HepG2 (cell line): ENCODE measurements at regions not wholly inside any gene's neighbourhood (a gene's known extent, or its start where the extent isn't known, plus 50 kb on each side); places are given as distances from the start of the nearest gene placed in this dataset.

Experiments
- ATAC-seq: fragments of 200-7000 bp; cut with Tn5 transposase; 3 replicates; pipeline ENCODE4 v1.9.1; 2020; ENCODE audit warnings: mild to moderate bottlenecking, moderate library complexity
- BruUV-seq: library from RNA; stranded (reverse); fragments of 400-500 nt; replicated peaks from 2 replicates; lab custom pipeline; 2021; lab: Mats Ljungman, UMichigan
- CTCF ChIA-PET: fragments of 300-600 bp; formaldehyde crosslinking; extraction: SDS; loops from one replicate; lab custom pipeline; 2021; ENCODE audit warnings: low total read pairs, inconsistent platforms, low intra/inter-chr PET ratio; lab: Yijun Ruan, JAX
- POLR2A ChIA-PET: fragments of 350-600 bp; sonication (Branson Sonifier 250); formaldehyde crosslinking; loops from one replicate; lab custom pipeline; 2020; ENCODE audit warnings: antibody characterized with exemption, inconsistent platforms; lab: Yijun Ruan, JAX
- DNase-seq: peaks from one replicate; pipeline ENCODE4 v3.0.0-alpha.2; 2015; ENCODE audit warnings: low spot score
- FAIRE-seq: peaks from 3 replicates; lab custom pipeline; 2011; peaks lifted over from hg19 to GRCh38; lab: Jason Lieb, UNC
- H2AFZ ChIP-seq: one replicate; pipeline ENCODE4 v1.6.1; 2011; ENCODE audit warnings: low read length, inconsistent platforms
- H3K27ac ChIP-seq: fragments of 300-600 bp; 3 replicates; pipeline ENCODE4 v1.8.0; 2011; ENCODE audit warnings: mixed run types, mild to moderate bottlenecking, mixed read lengths, low read length, inconsistent platforms; ENCODE audit not compliant: insufficient read depth; ENCODE audit errors: extremely low read length
- H3K27me3 ChIP-seq, 2 experiments: fragments of 200-600 bp in 1 of 2; 2 replicates in 1 of 2; 3 replicates in 1 of 2; pipeline versions ENCODE4 v1.6.0 to v1.8.0; 2011; ENCODE audit warnings: low read length in 2 of 2, mild to moderate bottlenecking in 2 of 2, moderate library complexity in 2 of 2, inconsistent platforms in 1 of 2; ENCODE audit not compliant: insufficient read depth in 2 of 2, control insufficient read depth in 1 of 2
- H3K36me3 ChIP-seq, 2 experiments: fragments of 200-600 bp in 1 of 2; replicated peaks in 1 of 2; 2 replicates in 1 of 2; 3 replicates in 1 of 2; pipeline versions ENCODE4 v1.5.1 to v1.8.0; 2011; ENCODE audit warnings: low read length in 2 of 2, inconsistent platforms in 1 of 2; ENCODE audit not compliant: insufficient read depth in 2 of 2, control insufficient read depth in 1 of 2
- H3K4me1 ChIP-seq: 2 replicates; pipeline ENCODE4 v1.5.1; 2012; ENCODE audit warnings: low read length, inconsistent platforms; ENCODE audit not compliant: insufficient read depth
- H3K4me2 ChIP-seq: 2 replicates; pipeline ENCODE4 v1.6.0; 2011; ENCODE audit warnings: low read depth, low read length, inconsistent platforms
- H3K4me3 ChIP-seq, 3 experiments: fragments of 200-600 bp in 1 of 3; sonication (generic), shearing (Covaris generic) in 1 of 3; replicated peaks in 1 of 3; 2 replicates each; pipeline ENCODE4 v1.5.1; 2011 to 2016; ENCODE audit warnings: low read length in 3 of 3, inconsistent platforms in 2 of 3, low read depth in 2 of 3, mild to moderate bottlenecking in 2 of 3, control low read depth in 1 of 3, mixed read lengths in 1 of 3; ENCODE audit not compliant: insufficient read depth in 1 of 3
- H3K79me2 ChIP-seq: one replicate; pipeline ENCODE4 v1.6.1; 2011; ENCODE audit warnings: low read length, inconsistent platforms; ENCODE audit not compliant: insufficient read depth
- H3K9ac ChIP-seq: 2 replicates; pipeline ENCODE4 v1.6.0; 2011; ENCODE audit warnings: mild to moderate bottlenecking, low read depth, low read length, inconsistent platforms; ENCODE audit not compliant: insufficient read depth
- H3K9me3 ChIP-seq: 2 replicates; pipeline ENCODE4 v1.5.1; 2012; ENCODE audit warnings: mild to moderate bottlenecking, low read length
- H4K20me1 ChIP-seq: 2 replicates; pipeline ENCODE4 v1.6.0; 2011; ENCODE audit warnings: inconsistent platforms, mild to moderate bottlenecking, low read length, moderate library complexity; ENCODE audit not compliant: insufficient read depth
- DPF2 ChIP-seq: sonication (generic); formaldehyde crosslinking; IDR thresholded peaks from 2 replicates; pipeline ENCODE4 v1.4.0; 2020; ENCODE audit warnings: mild to moderate bottlenecking, low read depth, missing genetic modification reagents, borderline replicate concordance
- FLYWCH1 ChIP-seq: sonication (generic); formaldehyde crosslinking; IDR thresholded peaks from 2 replicates; pipeline ENCODE4 v1.8.1; 2023; ENCODE audit warnings: mild to moderate bottlenecking, missing genetic modification reagents
- HBP1 ChIP-seq: IDR thresholded peaks from 2 replicates; pipeline ENCODE4 v1.6.1; 2016; ENCODE audit warnings: low read depth, control low read depth
- MAZ ChIP-seq, 2 experiments: sonication (generic) in 1 of 2; formaldehyde crosslinking in 1 of 2; IDR thresholded peaks; 2 replicates each; pipeline versions ENCODE4 v1.5.0 to v1.6.1; 2012 to 2020; ENCODE audit warnings: low read depth in 2 of 2, mild to moderate bottlenecking in 2 of 2, borderline replicate concordance in 1 of 2, improper control_type of control experiment in 1 of 2, low read length in 1 of 2, missing genetic modification reagents in 1 of 2, moderate library complexity in 1 of 2
- MED13 ChIP-seq: sonication (generic); formaldehyde crosslinking; IDR thresholded peaks from 2 replicates; pipeline ENCODE4 v1.5.0; 2020; ENCODE audit warnings: missing genetic modification reagents
- TRIM22 ChIP-seq: fragments of 450-650 bp; IDR thresholded peaks from 2 replicates; pipeline ENCODE4 v1.6.1; 2017
- ZKSCAN1 ChIP-seq: fragments of 150-350 bp; IDR thresholded peaks from 2 replicates; pipeline ENCODE4 v1.6.1; 2014; ENCODE audit warnings: low read length
- ZNF274 ChIP-seq: sonication (generic); formaldehyde crosslinking; IDR thresholded peaks from 2 replicates; pipeline ENCODE4 v1.5.1; 2020; ENCODE audit warnings: mild to moderate bottlenecking, missing genetic modification reagents
- ZNF354B ChIP-seq: sonication (generic); formaldehyde crosslinking; IDR thresholded peaks from 2 replicates; pipeline ENCODE4 v1.8.0; 2022; ENCODE audit warnings: mild to moderate bottlenecking, missing genetic modification reagents
- ZNF577 ChIP-seq: sonication (generic); formaldehyde crosslinking; IDR thresholded peaks from 2 replicates; pipeline ENCODE4 v1.4.0; 2020; ENCODE audit warnings: mild to moderate bottlenecking, low read depth, missing genetic modification reagents, borderline replicate concordance
- ZNF674 ChIP-seq: sonication (generic); formaldehyde crosslinking; IDR thresholded peaks from 2 replicates; pipeline ENCODE4 v1.5.0; 2020; ENCODE audit warnings: low read depth, mild to moderate bottlenecking, missing genetic modification reagents
- WGBS: methylation state at CpG from one replicate; pipeline ENCODE4 v1.1.6; 2017; ENCODE audit warnings: low lambda C conversion rate; 5-methylcytosine and 5-hydroxymethylcytosine counted together
- in situ Hi-C: cut with HindIII; loops from 2 replicates; pipeline ENCODE4 v1.10.0; 2017; ENCODE audit warnings: low pct_unique_long_range_greater_than_20kb; ENCODE audit not compliant: extremely low pct_ligation_motif_present
- intact Hi-C: fragments of 100-400 bp; cut with micrococcal nuclease; formaldehyde crosslinking; loops from one replicate; pipeline ENCODE4 v1.10.0; 2022; ENCODE audit not compliant: unreplicated experiment

- BruUV-seq = no TSS peak
- H4K20me1 ChIP-seq = no peaks in the 10 kb centered on the region
- ATAC-seq = no peak
These were observed 305.7 kb downstream of the PDGFC start for GRCh38 chr4:156665780-156666366.

GRCh38 chr4:156663663-156664062, 307.9 kb downstream of the PDGFC start:
- TF ChIP-seq DPF2 (CRISPR knock-in tag) (no peak), TRIM22 (no peak), ZNF577 (no peak), FLYWCH1 (CRISPR knock-in tag) (no peak), ZNF674 (no peak), MED13 (CRISPR knock-in tag) (no peak), ZNF274 (CRISPR knock-in tag) (no peak), MAZ (IDR thresholded peaks at IDR 0.05; ENCODE audit: borderline replicate concordance, low read depth, low read length) (no peak), MAZ (CRISPR knock-in tag; IDR thresholded peaks at IDR 0.05; ENCODE audit: low read depth) (no peak), HBP1 (CRISPR knock-in tag) (no peak), ZNF354B (no peak)
- TF ChIP-seq, all 625 proteins: peak for 0
- Histone ChIP-seq H2AFZ (no peak overlapping the region), H3K27ac (no peak overlapping the region), H3K9ac (no peak overlapping the region), H3K36me3 (no peaks in the 10 kb centered on the region), H3K4me3 (no peak overlapping the region), H4K20me1 (no peaks in the 10 kb centered on the region), H3K79me2 (no peaks in the 10 kb centered on the region), H3K4me1 (no peaks in the 10 kb centered on the region), H3K9me3 (no peaks in the 10 kb centered on the region), H3K27me3 (no peaks in the 10 kb centered on the region), H3K4me2 (no peak overlapping the region)
- no peak for ATAC-seq
- POLR2A ChIA-PET = no interaction called here
- no TSS peak for BruUV-seq
- intact Hi-C loops (no loop called here), in situ Hi-C loops (no loop called here)
- DNase-seq = no peak
- CTCF ChIA-PET = no interaction called here
- 0% methylated on average over 1 of the region's 1 CpG for WGBS
- FAIRE-seq = no peak

More at GRCh38 chr4:156665780-156666366, 305.7 kb downstream of the PDGFC start:
- H3K4me3 ChIP-seq = no peak overlapping the region
- ChIA-PET POLR2A (no interaction called here), CTCF (no interaction called here)
- FAIRE-seq (no peak), DNase-seq (no peak)
- H3K9me3 ChIP-seq = no peaks in the 10 kb centered on the region
- WGBS = 17% methylated on average over 3 of the region's 3 CpGs
- no peak for TF ChIP-seq ZKSCAN1
- H3K9ac ChIP-seq = no peak overlapping the region
- intact Hi-C loops (no loop called here), in situ Hi-C loops (no loop called here)
- H3K27me3 ChIP-seq = no peaks in the 10 kb centered on the region
- no peaks in the 10 kb centered on the region for H3K36me3 ChIP-seq
- H3K4me2 ChIP-seq = no peak overlapping the region
- H3K79me2 ChIP-seq = no peaks in the 10 kb centered on the region
- H3K27ac ChIP-seq = no peak overlapping the region
- H2AFZ ChIP-seq = no peak overlapping the region
- H3K4me1 ChIP-seq = no peaks in the 10 kb centered on the region
